GM19438 (cell line): ENCODE measurements at regions not wholly inside any gene's neighbourhood (a gene's known extent, or its start where the extent isn't known, plus 50 kb on each side); places are given as distances from the start of the nearest gene placed in this dataset.
"Not testable (repeated sequence)": the region's sequence is repeated elsewhere in the genome, so short reads cannot be mapped to it uniquely, and the experiment has no call there.

Source experiments
- ATAC-seq: cut with Tn5 transposase; IDR thresholded peaks from one replicate; pipeline ENCODE4 v1.9.1; 2021; ENCODE audit warnings: low read depth; ENCODE audit not compliant: unreplicated experiment

GRCh38 chr2:228447266-228447915 lies 265.9 kb upstream of the SPHKAP start:
- ATAC-seq, result no peak

GRCh38 chr2:228446734-228447133 lies 265.2 kb upstream of the SPHKAP start:
- no peak for ATAC-seq

- no peak for ATAC-seq
Observed at GRCh38 chr2:228444161-228444560, 262.7 kb upstream of the SPHKAP start.

- ATAC-seq, result no peak
Observed at GRCh38 chr2:228433721-228434120, 252.2 kb upstream of the SPHKAP start.

- ATAC-seq, result no peak
Observed at GRCh38 chr2:228432116-228432515, 250.6 kb upstream of the SPHKAP start.

GRCh38 chr2:228430986-228431385 lies 249.5 kb upstream of the SPHKAP start:
- ATAC-seq, result no peak

- no peak for ATAC-seq
Observed at GRCh38 chr2:228426502-228427216, 245.2 kb upstream of the SPHKAP start.

GRCh38 chr2:228425411-228426060 lies 244.0 kb upstream of the SPHKAP start:
- ATAC-seq, result not testable (repeated sequence)

GRCh38 chr2:228417956-228418355 lies 236.5 kb upstream of the SPHKAP start:
- ATAC-seq, result no peak

GRCh38 chr2:228417526-228417925 lies 236.0 kb upstream of the SPHKAP start:
- no peak for ATAC-seq

- ATAC-seq, result no peak
Observed at GRCh38 chr2:228410061-228410460, 228.6 kb upstream of the SPHKAP start.

- ATAC-seq, result no peak
Observed at GRCh38 chr2:228409493-228409892, 228.0 kb upstream of the SPHKAP start.

GRCh38 chr2:228408529-228409227 lies 227.2 kb upstream of the SPHKAP start:
- ATAC-seq, result no peak

GRCh38 chr2:228407821-228408220 lies 226.3 kb upstream of the SPHKAP start:
- ATAC-seq, result no peak

- ATAC-seq, result no peak
Observed at GRCh38 chr2:228401065-228401912, 219.8 kb upstream of the SPHKAP start.

- no peak for ATAC-seq
Observed at GRCh38 chr2:228387776-228388175, 206.3 kb upstream of the SPHKAP start.

- ATAC-seq, result no peak
Observed at GRCh38 chr2:228378696-228379425, 197.4 kb upstream of the SPHKAP start.

- no peak for ATAC-seq
Observed at GRCh38 chr2:228378233-228378632, 196.7 kb upstream of the SPHKAP start.

- no peak for ATAC-seq
Observed at GRCh38 chr2:228377533-228377932, 196.0 kb upstream of the SPHKAP start.

GRCh38 chr2:228374741-228375140 lies 193.3 kb upstream of the SPHKAP start:
- no peak for ATAC-seq
